ENCODE measurements at regions not wholly inside any gene's neighbourhood (a gene's known extent, or its start where the extent isn't known, plus 50 kb on each side); places are given as distances from the start of the nearest gene placed in this dataset.

DNA sequence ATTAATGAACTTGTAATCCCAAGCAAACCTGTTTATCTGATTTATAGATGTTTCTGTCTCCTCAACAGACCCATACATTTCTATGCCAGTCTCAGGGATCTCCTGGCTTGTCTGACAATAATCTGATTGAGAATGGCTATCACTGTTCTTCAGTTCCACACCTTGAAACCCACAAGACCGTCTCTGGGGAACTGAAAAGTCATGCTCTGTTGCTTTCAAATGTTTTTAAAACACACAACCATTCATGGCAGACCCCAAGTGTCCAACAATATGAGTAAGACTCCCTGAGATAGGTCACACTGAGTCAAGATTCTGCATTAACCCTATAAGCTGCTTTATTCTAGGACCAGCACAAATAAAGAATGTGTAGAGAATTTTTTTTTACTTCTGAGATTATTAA, 611.2 kb upstream of the PLXNA2 start:
- H3K4me1 Mint-ChIP-seq (ENCODE audit: low read depth): no peaks in the 10 kb centered on the region

DNA sequence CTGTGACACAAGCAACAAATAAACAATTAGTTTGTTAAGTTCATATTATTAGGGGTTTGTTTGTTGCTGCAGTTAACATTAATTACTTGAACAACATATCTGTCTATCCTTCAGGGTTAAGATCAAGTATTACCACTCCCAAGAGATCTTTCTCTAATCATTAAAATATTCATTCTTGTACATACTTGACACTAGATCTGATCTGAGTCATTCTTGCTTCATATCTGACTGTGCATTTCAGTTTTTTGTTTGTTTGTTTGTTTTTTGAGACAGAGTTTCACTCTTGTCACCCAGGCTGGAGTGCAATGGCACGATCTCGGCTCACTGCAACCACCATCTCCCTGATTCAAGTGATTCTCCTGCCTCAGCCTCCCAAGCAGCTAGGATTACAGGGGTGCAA, 613.3 kb upstream of the PLXNA2 start:
- peaks cover 0 to 2% of the 10 kb centered on the region in 2 donors for H3K9me3 Mint-ChIP-seq
- H3K4me1 Mint-ChIP-seq (ENCODE audit: low read depth): no peaks in the 10 kb centered on the region
- no peak for DNase-seq
- H3K27ac Mint-ChIP-seq: no peak overlapping the region
- no peaks in the 10 kb centered on the region for H3K27me3 Mint-ChIP-seq (ENCODE audit: low read depth)
- ATAC-seq (replicated peaks in 1 of 2): no peak
- H3K36me3 Mint-ChIP-seq (ENCODE audit: insufficient read depth in 2 of 2): no peaks in the 10 kb centered on the region
- H3K4me3 Mint-ChIP-seq: no peak overlapping the region

More for the DNA sequence above, 611.2 kb upstream of the PLXNA2 start:
- H3K36me3 Mint-ChIP-seq (ENCODE audit: insufficient read depth in 2 of 2): no peaks in the 10 kb centered on the region
- ATAC-seq (replicated peaks in 1 of 2) (no peak), DNase-seq (no peak)
- H3K27me3 Mint-ChIP-seq (ENCODE audit: low read depth): no peaks in the 10 kb centered on the region
- H3K9me3 Mint-ChIP-seq: no peaks in the 10 kb centered on the region
- no peak overlapping the region for H3K27ac Mint-ChIP-seq
- H3K4me3 Mint-ChIP-seq: no peak overlapping the region

DNA sequence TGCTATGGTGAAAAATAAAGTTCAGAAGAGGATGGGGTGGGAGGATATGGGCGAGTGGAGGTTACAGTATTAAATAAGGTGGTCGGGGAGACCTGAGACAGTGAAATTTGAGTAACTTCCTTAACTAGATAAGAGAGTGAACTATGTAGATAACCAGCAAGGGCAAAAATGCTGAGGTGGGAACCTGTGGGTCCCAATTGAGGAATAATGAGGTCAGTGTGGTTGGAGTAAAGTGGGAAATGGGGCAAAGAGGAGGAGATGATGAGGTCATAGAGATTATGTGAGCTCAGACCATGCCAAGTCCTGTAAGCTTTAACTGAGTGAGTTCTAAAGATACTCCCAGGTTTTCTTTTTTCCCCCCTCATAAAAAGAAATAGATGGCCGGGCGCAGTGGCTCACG, 614.6 kb upstream of the PLXNA2 start:
- Mint-ChIP-seq H3K4me1 (ENCODE audit: low read depth) (no peaks in the 10 kb centered on the region), H3K4me3 (no peak overlapping the region), H3K27ac (no peak overlapping the region), H3K36me3 (ENCODE audit: insufficient read depth in 2 of 2) (no peaks in the 10 kb centered on the region), H3K27me3 (ENCODE audit: low read depth) (no peaks in the 10 kb centered on the region), H3K9me3 (peaks cover 0 to 2% of the 10 kb centered on the region in 2 donors)
- ATAC-seq (replicated peaks in 1 of 2): no peak
- no peak for DNase-seq

DNA sequence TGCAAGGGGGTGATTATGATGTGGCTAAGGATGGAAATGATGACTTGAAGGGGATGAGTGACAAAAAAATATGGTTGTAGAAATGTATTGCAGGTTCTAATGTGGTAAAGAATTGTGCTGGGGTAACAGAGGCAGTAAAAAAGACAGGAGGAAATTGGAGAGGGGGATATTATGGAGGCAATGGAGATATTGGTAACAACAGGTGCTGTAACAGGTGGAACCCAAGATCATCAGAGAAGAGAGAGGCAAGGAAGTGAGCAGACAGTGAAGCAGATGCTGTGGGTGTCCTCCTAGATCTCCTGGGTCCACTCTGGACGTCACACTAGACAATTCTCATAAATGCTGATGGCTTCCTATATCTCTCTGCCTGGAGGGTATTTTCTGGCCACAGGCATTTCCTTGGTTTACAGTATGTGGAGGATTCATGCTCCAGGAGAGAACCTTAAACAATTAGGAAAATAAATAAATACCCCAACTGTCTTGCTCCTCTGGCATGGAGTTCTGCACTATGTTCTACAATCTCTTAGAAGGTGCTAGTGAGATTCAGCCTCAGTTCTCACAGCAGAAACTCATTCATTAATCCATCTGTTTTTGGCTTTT, 620.3 kb upstream of the PLXNA2 start:
- no peak for DNase-seq
- Mint-ChIP-seq H3K27ac (no peak overlapping the region), H3K9me3 (peaks cover 2 to 3% of the 10 kb centered on the region in 2 donors), H3K36me3 (ENCODE audit: insufficient read depth in 2 of 2) (no peaks in the 10 kb centered on the region), H3K4me1 (ENCODE audit: low read depth) (no peaks in the 10 kb centered on the region), H3K27me3 (ENCODE audit: low read depth) (no peaks in the 10 kb centered on the region), H3K4me3 (no peak overlapping the region)
- no peak for ATAC-seq (replicated peaks in 1 of 2)

DNA sequence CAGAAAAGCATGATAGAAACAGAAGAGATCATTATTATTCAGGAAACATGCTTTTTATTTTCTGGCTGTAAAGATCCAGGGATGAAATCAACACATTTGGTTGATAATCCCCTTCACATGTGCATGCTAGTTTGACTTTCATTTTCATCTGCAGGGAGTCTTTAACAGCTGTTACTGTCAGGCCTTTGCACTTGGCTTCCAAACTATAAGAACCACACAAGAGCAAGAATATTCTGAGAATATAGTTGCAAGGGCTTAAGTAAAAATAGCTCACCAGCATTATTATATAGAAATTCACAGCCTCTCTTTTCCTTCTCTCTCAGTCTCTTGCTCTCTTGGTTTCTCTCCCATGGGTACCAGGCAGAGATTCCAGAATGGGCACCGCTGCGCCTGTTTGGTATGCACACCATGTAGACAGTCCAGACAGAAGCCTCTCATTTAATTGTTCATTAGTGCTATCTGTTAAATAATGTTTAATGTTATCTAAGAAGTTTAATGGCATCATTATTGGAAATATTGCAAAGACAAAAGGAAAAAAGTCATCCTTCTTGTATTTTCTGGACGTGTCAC, 622.3 kb upstream of the PLXNA2 start:
- ATAC-seq (replicated peaks in 1 of 2) (no peak), DNase-seq (no peak)
- peaks cover 0 to 3% of the 10 kb centered on the region in 2 donors for H3K9me3 Mint-ChIP-seq
- H3K4me3 Mint-ChIP-seq: no peak overlapping the region
- H3K36me3 Mint-ChIP-seq (ENCODE audit: insufficient read depth in 2 of 2): no peaks in the 10 kb centered on the region
- H3K27me3 Mint-ChIP-seq (ENCODE audit: low read depth): no peaks in the 10 kb centered on the region
- H3K4me1 Mint-ChIP-seq (ENCODE audit: low read depth): no peaks in the 10 kb centered on the region
- no peak overlapping the region for H3K27ac Mint-ChIP-seq

DNA sequence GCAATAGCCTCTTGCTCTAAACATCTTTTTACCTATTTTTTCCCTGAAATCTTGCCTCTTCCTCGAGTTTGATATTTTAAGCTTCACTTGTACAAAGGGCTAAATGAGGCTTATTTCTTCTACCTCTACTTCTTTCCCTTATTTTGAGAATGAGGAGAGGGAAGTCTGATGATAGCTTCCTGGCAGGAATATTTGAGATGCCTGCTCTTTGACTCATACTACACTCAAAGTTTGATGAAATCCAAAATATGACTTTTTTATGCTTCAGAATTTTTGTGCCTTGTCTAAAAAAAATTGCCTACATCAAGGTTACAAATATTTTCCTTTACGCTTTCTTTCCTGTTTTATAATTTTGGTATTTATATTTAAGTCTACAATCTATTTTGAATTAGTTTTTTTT, 624.4 kb upstream of the PLXNA2 start:
- H3K27me3 Mint-ChIP-seq (ENCODE audit: low read depth): no peaks in the 10 kb centered on the region
- H3K27ac Mint-ChIP-seq: no peak overlapping the region
- H3K4me1 Mint-ChIP-seq (ENCODE audit: low read depth): no peaks in the 10 kb centered on the region
- no peaks in the 10 kb centered on the region for H3K36me3 Mint-ChIP-seq (ENCODE audit: insufficient read depth in 2 of 2)
- peaks cover 0 to 3% of the 10 kb centered on the region in 2 donors for H3K9me3 Mint-ChIP-seq
- H3K4me3 Mint-ChIP-seq: no peak overlapping the region
- DNase-seq (no peak), ATAC-seq (replicated peaks in 1 of 2) (no peak)

DNA sequence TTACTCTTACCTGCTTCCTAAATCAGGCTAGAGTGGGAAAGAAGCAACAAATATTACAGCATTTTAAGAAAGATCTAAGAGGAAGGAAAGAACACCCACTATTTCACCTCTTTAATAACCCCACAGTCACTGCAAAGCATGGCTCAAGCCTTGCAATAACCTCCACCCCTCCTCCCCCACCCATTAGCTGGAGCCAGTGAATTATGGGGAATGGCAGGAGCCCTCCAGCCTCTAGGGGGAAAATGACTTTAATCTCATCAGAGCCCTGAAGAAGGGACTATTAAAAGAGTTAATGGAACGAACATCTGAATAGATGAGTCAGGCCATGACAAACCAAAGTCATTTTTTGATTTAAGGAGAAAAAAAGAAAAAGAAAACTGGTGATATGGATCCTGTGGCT, 630.7 kb upstream of the PLXNA2 start:
- ATAC-seq (replicated peaks in 1 of 2) (no peak), DNase-seq (no peak)
- no peak overlapping the region for H3K27ac Mint-ChIP-seq
- H3K9me3 Mint-ChIP-seq: peaks cover 0 to 2% of the 10 kb centered on the region in 2 donors
- H3K36me3 Mint-ChIP-seq (ENCODE audit: insufficient read depth in 2 of 2): no peaks in the 10 kb centered on the region
- no peaks in the 10 kb centered on the region for H3K27me3 Mint-ChIP-seq (ENCODE audit: low read depth)
- H3K4me3 Mint-ChIP-seq: no peak overlapping the region
- H3K4me1 Mint-ChIP-seq (ENCODE audit: low read depth): no peaks in the 10 kb centered on the region

DNA sequence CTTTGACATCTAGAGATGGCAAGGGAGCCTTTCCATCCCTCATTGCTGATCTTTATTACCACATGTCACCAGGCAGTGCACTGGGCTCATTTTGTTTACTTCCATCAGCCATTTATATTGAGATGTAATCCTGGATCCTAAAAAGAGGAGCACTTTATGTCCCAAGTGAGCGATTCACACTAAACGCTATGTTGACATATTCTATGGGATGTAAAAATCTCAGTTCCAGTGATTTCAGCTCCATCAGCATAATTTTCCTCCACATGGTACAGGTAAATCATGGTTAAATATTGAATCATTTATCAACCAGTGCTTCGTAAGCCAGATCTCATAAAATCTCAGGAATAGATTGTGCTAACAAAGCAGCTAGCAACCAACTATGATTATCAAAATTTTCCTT, 634.8 kb upstream of the PLXNA2 start:
- DNase-seq (no peak), ATAC-seq (replicated peaks in 1 of 2) (no peak)
- Mint-ChIP-seq H3K4me1 (ENCODE audit: low read depth) (no peaks in the 10 kb centered on the region), H3K27me3 (ENCODE audit: low read depth) (no peaks in the 10 kb centered on the region), H3K27ac (no peak overlapping the region), H3K36me3 (ENCODE audit: insufficient read depth in 2 of 2) (no peaks in the 10 kb centered on the region), H3K9me3 (no peaks in the 10 kb centered on the region), H3K4me3 (no peak overlapping the region)

DNA sequence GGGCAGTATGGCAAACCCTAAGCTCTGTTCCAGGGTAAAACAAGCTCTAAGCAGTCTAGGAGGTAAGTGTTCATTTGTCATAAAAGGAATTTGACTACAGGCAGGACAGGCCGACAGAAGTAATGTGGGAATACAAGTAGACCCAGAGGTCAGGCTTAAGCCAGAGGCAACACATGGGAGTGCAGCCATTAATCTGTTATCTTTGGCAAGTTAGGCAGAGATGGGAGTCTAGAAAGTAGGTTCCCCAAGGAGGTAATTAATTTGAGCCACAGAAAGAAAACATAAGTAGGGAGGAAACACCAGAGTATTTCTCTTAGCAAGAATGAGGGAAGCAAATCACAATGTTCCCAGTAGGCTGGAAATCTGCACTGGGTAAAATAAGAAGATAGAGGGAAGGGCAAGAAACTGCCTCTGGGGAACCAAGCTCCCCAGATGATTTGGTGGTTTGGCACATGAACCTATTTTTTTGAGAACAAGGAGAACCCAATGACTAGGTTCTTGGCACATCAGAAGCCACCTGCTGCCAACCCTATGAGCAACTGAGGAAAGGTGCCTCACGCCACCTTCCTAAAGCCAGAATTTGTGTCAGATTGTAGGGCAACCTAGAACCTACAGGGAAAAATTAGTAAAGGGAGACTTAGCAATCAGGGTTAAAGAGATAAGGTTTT, 636.4 kb upstream of the PLXNA2 start:
- Mint-ChIP-seq H3K36me3 (ENCODE audit: insufficient read depth in 2 of 2) (no peaks in the 10 kb centered on the region), H3K27me3 (ENCODE audit: low read depth) (no peaks in the 10 kb centered on the region), H3K4me1 (ENCODE audit: low read depth) (no peaks in the 10 kb centered on the region), H3K9me3 (no peaks in the 10 kb centered on the region), H3K27ac (no peak overlapping the region), H3K4me3 (no peak overlapping the region)
- DNase-seq (no peak), ATAC-seq (replicated peaks in 1 of 2) (no peak)

DNA sequence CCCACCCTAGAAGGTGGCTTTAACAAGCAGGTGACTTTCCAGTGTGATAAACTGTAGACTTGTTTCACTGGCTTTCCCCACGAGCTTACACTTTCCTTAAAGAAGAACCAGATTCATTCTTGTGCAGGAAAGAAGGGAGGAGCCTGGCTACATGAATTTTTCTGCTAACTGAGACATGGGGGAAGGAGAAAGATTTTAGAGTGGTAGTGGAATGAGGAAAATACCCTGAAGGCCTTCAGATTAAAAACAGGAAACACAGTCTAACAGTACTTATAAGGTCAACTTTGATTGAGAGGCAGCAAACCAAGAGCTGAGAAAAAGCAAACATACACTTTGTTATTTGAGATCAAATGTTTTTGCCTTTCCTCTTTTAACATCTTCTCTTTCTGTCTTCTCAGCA, 640.9 kb upstream of the PLXNA2 start:
- no peak overlapping the region for H3K27ac Mint-ChIP-seq
- no peaks in the 10 kb centered on the region for H3K4me1 Mint-ChIP-seq (ENCODE audit: low read depth)
- H3K4me3 Mint-ChIP-seq: no peak overlapping the region
- DNase-seq: no peak
- H3K27me3 Mint-ChIP-seq (ENCODE audit: low read depth): no peaks in the 10 kb centered on the region
- no peak for ATAC-seq (replicated peaks in 1 of 2)
- no peaks in the 10 kb centered on the region for H3K9me3 Mint-ChIP-seq
- no peaks in the 10 kb centered on the region for H3K36me3 Mint-ChIP-seq (ENCODE audit: insufficient read depth in 2 of 2)

DNA sequence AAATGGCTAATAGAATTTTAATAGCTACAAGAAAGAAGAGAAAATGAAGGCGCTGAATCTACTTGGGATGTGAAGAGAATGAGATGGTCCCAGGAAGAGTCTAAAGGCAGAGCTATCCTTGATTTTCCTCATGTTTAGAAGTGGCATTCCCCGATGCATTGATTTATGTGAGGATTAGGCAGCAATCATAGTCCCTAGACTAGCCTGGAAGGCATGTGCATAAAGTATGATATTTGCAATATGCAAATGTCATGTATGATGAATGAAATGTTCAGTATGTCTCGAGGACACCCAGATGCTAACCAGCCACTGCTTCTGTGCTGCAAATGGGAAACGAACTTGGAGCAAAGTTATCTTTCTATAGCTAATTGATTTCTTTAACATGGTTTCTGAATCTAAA, 641.5 kb upstream of the PLXNA2 start:
- Mint-ChIP-seq H3K4me1 (ENCODE audit: low read depth) (no peaks in the 10 kb centered on the region), H3K36me3 (ENCODE audit: insufficient read depth in 2 of 2) (no peaks in the 10 kb centered on the region), H3K27ac (no peak overlapping the region), H3K9me3 (no peaks in the 10 kb centered on the region), H3K4me3 (no peak overlapping the region), H3K27me3 (ENCODE audit: low read depth) (no peaks in the 10 kb centered on the region)
- DNase-seq (no peak), ATAC-seq (replicated peaks in 1 of 2) (no peak)

DNA sequence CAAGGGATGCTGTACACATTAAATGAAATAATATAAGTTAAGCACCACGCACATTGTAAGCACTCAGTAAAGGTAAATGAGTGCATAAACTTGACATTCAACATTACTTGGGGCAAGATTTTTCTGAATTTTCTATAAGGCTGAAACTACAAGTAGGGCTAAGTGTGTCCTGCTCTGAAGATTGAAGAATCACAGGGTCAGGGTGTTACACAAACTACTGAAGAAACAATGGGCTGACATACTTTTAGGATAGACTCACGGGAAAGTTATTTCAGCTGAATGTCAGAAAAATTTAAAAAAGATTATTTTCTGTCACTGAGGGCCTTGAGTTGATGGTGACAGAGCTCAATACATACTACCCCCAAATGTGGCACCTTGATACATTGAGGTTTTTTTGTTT, 644.2 kb upstream of the PLXNA2 start:
- no peaks in the 10 kb centered on the region for H3K9me3 Mint-ChIP-seq
- H3K36me3 Mint-ChIP-seq (ENCODE audit: insufficient read depth in 2 of 2): no peaks in the 10 kb centered on the region
- no peak for ATAC-seq (replicated peaks in 1 of 2)
- H3K27ac Mint-ChIP-seq: no peak overlapping the region
- no peak overlapping the region for H3K4me3 Mint-ChIP-seq
- H3K27me3 Mint-ChIP-seq (ENCODE audit: low read depth): no peaks in the 10 kb centered on the region
- no peak for DNase-seq
- no peaks in the 10 kb centered on the region for H3K4me1 Mint-ChIP-seq (ENCODE audit: low read depth)

DNA sequence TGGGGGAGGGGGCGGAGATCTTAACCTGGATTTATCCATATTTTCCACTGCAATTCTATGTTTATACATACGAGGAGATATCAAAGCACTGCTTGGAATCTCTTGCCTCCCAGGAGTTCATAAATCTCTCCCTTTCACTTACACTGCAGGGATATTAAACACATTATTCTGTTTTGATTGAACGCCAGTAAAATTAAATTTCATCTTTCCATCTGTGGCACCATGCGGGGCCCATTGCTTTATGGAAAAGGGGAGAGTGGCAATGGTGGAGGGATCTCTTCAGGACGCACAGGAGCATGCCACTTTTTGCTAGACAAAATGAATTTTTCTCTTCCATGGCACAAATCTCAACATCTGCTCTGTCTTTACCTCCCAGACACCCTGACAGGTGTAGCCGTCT, 648.0 kb upstream of the PLXNA2 start:
- Mint-ChIP-seq H3K4me3 (no peak overlapping the region), H3K9me3 (no peaks in the 10 kb centered on the region), H3K27ac (no peak overlapping the region), H3K36me3 (ENCODE audit: insufficient read depth in 2 of 2) (no peaks in the 10 kb centered on the region), H3K27me3 (ENCODE audit: low read depth) (no peaks in the 10 kb centered on the region), H3K4me1 (ENCODE audit: low read depth) (no peaks in the 10 kb centered on the region)
- no peak for ATAC-seq (replicated peaks in 1 of 2)
- DNase-seq: no peak

DNA sequence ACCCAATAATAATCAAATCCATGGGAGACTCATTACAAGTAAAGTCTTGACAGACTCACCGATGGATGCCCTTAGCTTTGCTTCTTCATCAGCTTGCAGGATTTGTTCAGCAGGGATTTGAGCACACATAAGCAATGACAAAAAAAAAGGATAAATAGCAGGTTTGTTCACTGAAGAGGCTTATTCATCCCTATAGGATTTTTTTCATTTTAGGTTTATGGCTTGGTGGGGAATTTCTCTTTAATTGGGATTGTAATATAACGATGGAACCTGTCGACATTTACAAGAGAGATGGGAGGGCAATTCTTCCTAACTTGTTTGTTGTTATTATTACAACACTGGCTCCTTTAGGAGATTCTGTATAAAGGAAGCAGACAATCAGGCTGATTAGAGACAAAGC, 649.1 kb upstream of the PLXNA2 start:
- DNase-seq: no peak
- H3K4me3 Mint-ChIP-seq: no peak overlapping the region

More for the DNA sequence above, 649.1 kb upstream of the PLXNA2 start:
- no peaks in the 10 kb centered on the region for H3K36me3 Mint-ChIP-seq (ENCODE audit: insufficient read depth in 2 of 2)
- H3K27me3 Mint-ChIP-seq (ENCODE audit: low read depth): no peaks in the 10 kb centered on the region
- no peak for ATAC-seq (replicated peaks in 1 of 2)
- no peak overlapping the region for H3K27ac Mint-ChIP-seq
- H3K4me1 Mint-ChIP-seq (ENCODE audit: low read depth): no peaks in the 10 kb centered on the region
- H3K9me3 Mint-ChIP-seq: no peaks in the 10 kb centered on the region

Measured in activated T-cell treated with anti-CD3 and anti-CD28 coated beads, Interleukin-2, amount 50 U/mL, for 72 hours (primary cell).